ENCODE measurements at regions not wholly inside any gene's neighbourhood (a gene's known extent, or its start where the extent isn't known, plus 50 kb on each side); places are given as distances from the start of the nearest gene placed in this dataset.

- no peak for DNase-seq (ENCODE audit: low read depth)
- no peak for TF ChIP-seq CTCF (IDR thresholded peaks at IDR 0.05; ENCODE audit: insufficient read depth, low read depth, low read length, missing control alignments)
- no peak overlapping the region for H3K4me3 ChIP-seq (ENCODE audit: low read length)
Measured at GRCh38 chr11:93936460-93936859, 84.7 kb upstream of the HEPHL1 start.

GRCh38 chr11:93939084-93939760 is 81.9 kb upstream of the HEPHL1 start:
- TF ChIP-seq CTCF (IDR thresholded peaks at IDR 0.05; ENCODE audit: insufficient read depth, low read depth, low read length, missing control alignments) = no peak
- DNase-seq (ENCODE audit: low read depth) = peak; percentile 96
- no peak overlapping the region for H3K4me3 ChIP-seq (ENCODE audit: low read length)

GRCh38 chr11:93940395-93940794 is 80.8 kb upstream of the HEPHL1 start:
- no peak for DNase-seq (ENCODE audit: low read depth)
- no peak overlapping the region for H3K4me3 ChIP-seq (ENCODE audit: low read length)
- no peak for TF ChIP-seq CTCF (IDR thresholded peaks at IDR 0.05; ENCODE audit: insufficient read depth, low read depth, low read length, missing control alignments)

GRCh38 chr11:93942176-93942575 is 79.0 kb upstream of the HEPHL1 start:
- H3K4me3 ChIP-seq (ENCODE audit: low read length) = no peak overlapping the region
- no peak for DNase-seq (ENCODE audit: low read depth)

GRCh38 chr11:93945596-93945995 is 75.6 kb upstream of the HEPHL1 start:
- TF ChIP-seq CTCF (IDR thresholded peaks at IDR 0.05; ENCODE audit: insufficient read depth, low read depth, low read length, missing control alignments) = no peak
- no peak for DNase-seq (ENCODE audit: low read depth)
- no peak overlapping the region for H3K4me3 ChIP-seq (ENCODE audit: low read length)

More at GRCh38 chr11:93942176-93942575, 79.0 kb upstream of the HEPHL1 start:
- TF ChIP-seq CTCF (IDR thresholded peaks at IDR 0.05; ENCODE audit: insufficient read depth, low read depth, low read length, missing control alignments) = no peak

GRCh38 chr11:93952082-93952780 is 68.9 kb upstream of the HEPHL1 start:
- no peak overlapping the region for H3K4me3 ChIP-seq (ENCODE audit: low read length)
- no peak for DNase-seq (ENCODE audit: low read depth)
- no peak for TF ChIP-seq CTCF (IDR thresholded peaks at IDR 0.05; ENCODE audit: insufficient read depth, low read depth, low read length, missing control alignments)

Data from epithelial cell of esophagus (primary cell).